ENCODE measurements at regions not wholly inside any gene's neighbourhood (a gene's known extent, or its start where the extent isn't known, plus 50 kb on each side); places are given as distances from the start of the nearest gene placed in this dataset.

GRCh38 chr13:33727297-33728083, 90.5 kb upstream of the RFC3 start:
- TF ChIP-seq CTCF (IDR thresholded peaks at IDR 0.05): no peak
- TF ChIP-seq POLR2A (IDR thresholded peaks at IDR 0.05; ENCODE audit: low read depth): no peak
- no peak for TF ChIP-seq POLR2AphosphoS5 (IDR thresholded peaks at IDR 0.05)

Measured in esophagus muscularis mucosa (tissue), 3 donors.